Right hindlimb (tissue), 1 donor: ENCODE measurements at regions not wholly inside any gene's neighbourhood (a gene's known extent, or its start where the extent isn't known, plus 50 kb on each side); places are given as distances from the start of the nearest gene placed in this dataset.
"Not testable (repeated sequence)": the region's sequence is repeated elsewhere in the genome, so short reads cannot be mapped to it uniquely, and the experiment has no call there.

Experiments
- DNase-seq: peaks from one replicate; pipeline ENCODE4 v3.0.0-alpha.2; 2018

- no peak for DNase-seq
Observed at GRCh38 chr2:40584432-40584831, 132.5 kb upstream of the SLC8A1 start.

GRCh38 chr2:40591774-40592173 lies 139.9 kb upstream of the SLC8A1 start:
- DNase-seq: no peak

- DNase-seq: no peak
Observed at GRCh38 chr2:40592218-40592617, 140.3 kb upstream of the SLC8A1 start.

GRCh38 chr2:40606862-40607261 lies 155.0 kb upstream of the SLC8A1 start:
- no peak for DNase-seq

DNA sequence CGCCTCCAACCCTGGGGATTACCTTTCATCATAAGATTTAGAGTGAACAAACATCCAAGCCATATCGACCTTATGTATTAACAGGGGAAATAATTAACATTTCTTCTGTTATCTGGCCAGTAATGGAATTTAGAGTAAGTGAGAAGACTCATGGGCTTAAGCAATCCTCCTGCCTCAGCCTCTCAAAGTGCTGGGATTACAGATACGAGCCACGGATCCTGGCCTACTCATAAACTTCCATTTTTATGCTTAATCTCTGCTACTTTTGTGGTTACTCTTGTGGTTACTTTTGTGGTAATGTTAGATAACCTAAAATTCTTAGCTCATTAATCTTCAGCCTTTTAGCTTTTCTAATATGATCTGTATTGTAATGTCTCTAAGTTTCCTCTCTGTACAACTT lies 159.3 kb upstream of the SLC8A1 start:
- DNase-seq: no peak

- no peak for DNase-seq
Observed at GRCh38 chr2:40625849-40626248, 174.0 kb upstream of the SLC8A1 start.

DNA sequence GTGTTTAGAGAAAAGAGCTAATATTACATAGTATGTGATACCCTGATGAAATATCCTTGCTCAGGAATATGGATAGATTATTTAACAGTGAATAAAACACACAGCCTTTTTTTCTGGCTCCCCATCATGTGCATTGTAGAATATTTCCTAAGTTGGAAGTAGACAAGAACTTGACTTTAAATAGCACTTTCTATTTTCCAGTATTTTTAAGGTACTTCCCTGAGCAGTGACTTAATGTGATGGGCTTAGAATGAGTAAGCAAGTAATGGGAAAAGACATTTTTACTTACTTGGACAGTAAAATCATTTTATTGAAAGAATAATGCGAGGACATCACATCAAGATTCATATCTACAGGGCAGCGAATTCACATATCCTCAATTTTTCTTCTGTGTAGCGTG lies 176.7 kb upstream of the SLC8A1 start:
- no peak for DNase-seq

DNA sequence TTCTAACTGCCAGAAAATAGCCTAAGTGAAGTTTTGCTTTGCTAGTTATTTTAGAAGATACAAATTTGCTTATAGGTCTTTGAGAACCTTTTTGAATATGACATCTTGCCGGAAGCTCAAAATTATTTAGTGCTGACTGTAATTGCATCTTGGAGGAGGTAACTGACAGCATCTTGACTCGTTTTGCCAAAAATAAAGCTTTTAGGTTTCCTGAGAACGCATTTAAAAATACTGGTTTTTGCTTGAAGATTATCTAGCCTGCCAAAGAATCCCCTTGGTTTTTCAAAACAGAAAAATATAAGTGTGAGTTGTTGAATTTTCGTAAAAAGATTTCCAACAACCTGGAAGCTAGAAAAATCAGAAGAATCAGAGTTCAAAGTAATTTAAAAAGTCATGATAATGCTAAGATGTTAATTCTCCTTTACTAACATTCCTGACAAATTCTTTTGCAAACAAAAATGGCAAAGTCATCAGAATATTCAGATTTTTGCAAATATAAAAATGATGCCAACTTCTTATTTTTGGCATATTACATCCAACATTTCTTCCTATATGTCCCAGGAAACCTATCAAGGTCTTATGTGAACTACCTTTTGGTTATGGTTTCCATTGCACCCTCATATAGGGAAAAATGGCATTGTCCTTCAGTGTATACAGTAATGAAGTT lies 178.0 kb upstream of the SLC8A1 start:
- no peak for DNase-seq

DNA sequence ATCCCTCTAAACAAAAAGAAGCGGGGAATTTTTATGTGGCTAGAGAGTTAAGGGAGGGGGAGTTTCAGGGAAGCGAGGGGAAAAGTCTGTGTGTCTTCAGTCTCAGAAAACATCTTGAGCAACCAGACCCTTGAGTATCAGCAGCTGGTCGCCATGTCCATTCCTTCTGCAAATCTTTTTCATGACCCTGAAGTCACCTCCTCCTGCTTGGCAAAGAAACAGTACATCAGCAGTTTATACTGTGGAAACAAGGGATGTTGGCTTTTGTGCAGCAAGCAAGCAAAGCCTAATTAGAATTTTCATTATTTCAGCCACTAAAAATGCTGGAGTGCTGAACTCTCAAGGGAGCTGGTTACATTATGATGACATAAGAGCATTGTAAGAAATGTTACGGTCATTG lies 187.4 kb upstream of the SLC8A1 start:
- peak; percentile 47 for DNase-seq

- no peak for DNase-seq
Observed at GRCh38 chr2:40642237-40642636, 190.3 kb upstream of the SLC8A1 start.

DNA sequence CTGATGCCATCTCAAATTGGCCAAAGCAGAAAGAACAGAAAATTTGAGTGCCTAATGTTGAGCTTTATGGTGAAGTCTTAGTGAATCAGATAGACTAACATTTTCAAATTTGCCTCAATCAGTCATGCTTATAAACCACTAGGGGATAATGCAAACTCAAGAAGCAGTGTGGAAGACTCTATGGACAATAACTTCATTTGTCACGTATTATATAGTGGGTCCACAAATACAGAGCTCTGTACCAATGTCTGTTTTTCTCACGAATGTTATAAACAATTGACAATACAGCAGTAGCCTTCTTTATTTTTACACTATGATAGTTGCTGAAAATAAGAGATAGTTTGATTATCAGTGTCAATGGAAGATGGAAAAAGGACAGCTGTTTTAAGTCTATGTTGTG lies 190.8 kb upstream of the SLC8A1 start:
- DNase-seq: no peak

DNA sequence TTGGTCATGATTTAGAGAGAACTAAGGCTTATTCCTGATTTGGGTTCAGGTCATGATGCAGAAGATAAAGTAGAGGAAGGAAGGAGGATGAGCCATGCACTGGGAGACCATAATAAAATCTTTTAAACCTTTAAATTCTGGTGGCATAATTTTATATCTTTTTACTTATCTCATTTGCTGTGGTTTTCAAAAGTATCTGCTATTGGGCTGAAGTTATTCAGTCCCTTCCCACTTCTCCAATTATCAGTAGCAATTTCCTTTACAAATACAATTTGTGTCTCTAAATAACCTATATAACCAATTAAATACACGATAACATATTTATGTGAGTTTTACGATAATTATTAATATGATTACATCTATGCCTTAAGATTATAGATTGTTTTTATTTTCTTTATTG lies 194.8 kb upstream of the SLC8A1 start:
- no peak for DNase-seq

GRCh38 chr2:40652155-40652554 lies 200.3 kb upstream of the SLC8A1 start:
- no peak for DNase-seq

DNA sequence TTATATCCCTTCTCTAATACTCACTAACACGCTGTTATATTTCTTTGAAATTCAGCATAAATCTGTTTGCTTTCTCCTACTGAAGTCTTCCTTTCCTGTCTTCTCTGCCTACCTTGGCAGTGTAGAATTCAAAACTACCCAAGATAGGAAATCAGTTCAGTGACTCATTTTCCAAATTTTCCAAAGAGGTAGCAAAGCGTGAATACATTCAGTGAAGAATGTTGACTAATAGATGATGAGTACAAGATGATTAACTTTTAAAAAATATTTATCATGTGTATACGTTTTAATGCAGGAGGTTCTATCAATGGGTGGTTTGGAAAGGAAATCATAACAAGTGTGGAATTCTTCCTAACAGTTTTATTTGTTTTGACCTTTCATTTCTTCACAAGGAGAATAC lies 201.9 kb upstream of the SLC8A1 start:
- no peak for DNase-seq

GRCh38 chr2:40654346-40654745 lies 202.5 kb upstream of the SLC8A1 start:
- DNase-seq: no peak

GRCh38 chr2:40658941-40659340 lies 207.1 kb upstream of the SLC8A1 start:
- peak; percentile 41 for DNase-seq

- no peak for DNase-seq
Observed at GRCh38 chr2:40665493-40666232, 213.8 kb upstream of the SLC8A1 start.

DNA sequence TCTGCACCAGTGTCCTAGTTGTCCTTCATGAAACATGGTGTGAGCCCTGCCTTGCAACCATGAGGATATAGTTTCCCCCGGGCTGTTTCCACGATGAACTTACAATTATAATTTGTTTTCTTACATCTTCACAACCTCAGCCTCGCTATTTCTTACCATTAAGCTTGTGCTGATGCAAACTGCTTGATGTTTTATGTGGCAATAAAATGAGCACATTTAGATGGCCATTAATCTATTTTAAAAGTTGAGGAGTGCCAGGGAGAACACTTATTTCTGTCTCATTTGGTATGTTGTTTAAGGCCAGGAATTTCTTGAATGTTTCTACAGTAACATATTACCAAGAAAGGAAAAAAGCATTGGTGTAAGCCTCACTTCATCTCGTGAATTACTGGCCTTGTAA lies 214.5 kb upstream of the SLC8A1 start:
- no peak for DNase-seq

DNA sequence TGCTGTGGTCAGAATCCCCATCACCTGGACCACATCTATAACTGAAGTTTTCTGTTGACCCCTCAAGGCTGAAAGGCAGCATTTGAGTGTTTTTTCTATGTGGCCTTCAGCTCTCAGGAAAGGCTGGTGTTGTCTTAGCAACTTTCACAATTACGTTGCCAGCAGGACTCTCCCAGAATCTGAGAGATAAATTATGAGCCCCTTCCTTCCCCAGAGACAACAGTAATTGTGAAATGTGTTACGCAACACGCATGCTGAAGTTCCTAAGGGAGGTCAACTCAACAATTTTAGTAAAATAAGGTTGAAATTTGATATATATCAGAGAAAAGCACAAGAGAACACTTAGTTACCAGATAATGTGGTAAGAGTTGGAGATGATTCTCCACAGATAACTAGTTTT lies 216.5 kb upstream of the SLC8A1 start:
- no peak for DNase-seq

- not testable (repeated sequence) for DNase-seq
Observed at GRCh38 chr2:40676134-40676790, 224.4 kb upstream of the SLC8A1 start.

DNA sequence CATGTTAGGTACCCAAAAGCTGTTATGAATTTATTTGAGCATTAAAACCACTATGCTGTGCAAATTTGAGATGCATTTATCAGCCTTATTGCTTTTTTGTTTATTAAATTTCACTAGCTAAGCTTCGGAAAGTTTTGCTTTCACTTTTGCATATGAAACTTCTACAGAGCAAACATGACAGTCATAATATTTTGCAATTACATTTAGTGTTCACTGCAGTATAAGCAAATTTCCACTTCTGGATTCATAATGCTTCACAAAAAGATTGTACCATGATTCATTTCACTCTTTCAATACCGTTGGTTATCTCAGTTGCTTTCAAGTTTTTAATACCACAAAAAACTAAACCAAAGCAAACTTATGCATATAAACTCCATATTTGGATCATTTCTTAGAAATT lies 228.7 kb upstream of the SLC8A1 start:
- no peak for DNase-seq

DNA sequence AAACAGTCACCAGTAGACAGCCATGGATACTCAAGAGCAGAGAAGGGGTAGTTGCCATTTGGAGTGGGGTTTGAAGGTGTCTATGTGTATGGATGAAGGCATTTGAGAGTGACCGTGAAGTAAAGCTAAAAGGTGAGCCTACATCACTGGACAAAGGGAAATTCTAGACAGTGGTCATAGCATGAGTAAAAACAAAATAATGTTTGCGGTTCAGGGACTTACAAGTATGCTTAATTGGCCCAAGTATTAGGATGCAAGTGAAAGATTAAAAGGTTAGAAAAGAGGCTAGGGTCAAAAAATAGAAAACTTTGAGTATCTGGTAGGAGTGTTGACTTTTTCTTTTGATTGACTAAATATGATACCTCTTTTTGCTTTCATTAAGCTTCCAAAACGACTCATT lies 238.1 kb upstream of the SLC8A1 start:
- no peak for DNase-seq

DNA sequence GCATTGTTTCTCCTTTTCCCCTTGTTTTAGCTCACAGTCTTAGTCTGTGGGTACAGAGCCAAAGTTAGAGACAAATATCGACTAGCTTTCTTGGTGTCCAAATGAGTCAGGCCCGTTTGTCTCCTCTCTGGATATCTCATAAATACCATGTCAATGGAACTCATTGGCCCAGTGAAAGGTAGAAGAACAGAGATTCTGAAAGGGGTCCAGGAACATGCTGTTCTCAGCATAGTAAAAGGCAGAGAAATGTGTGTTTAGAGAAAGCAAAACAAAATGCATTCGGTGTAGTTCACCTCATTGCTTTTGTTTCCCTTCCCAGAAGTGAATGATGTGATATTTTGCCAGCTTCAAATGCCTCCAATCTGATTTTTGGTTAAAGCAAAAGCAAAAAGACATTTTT lies 238.6 kb upstream of the SLC8A1 start:
- no peak for DNase-seq

- DNase-seq: no peak
Observed at GRCh38 chr2:40700231-40700954, 248.5 kb upstream of the SLC8A1 start.
